Stimulated activated CD8-positive, alpha-beta memory T cell treated with anti-CD3 and anti-CD28 coated beads, Interleukin-12 subunit alpha, Interleukin-12 subunit beta, amount 100 ng/mL, for 1 hour (primary cell): ENCODE measurements at regions not wholly inside any gene's neighbourhood (a gene's known extent, or its start where the extent isn't known, plus 50 kb on each side); places are given as distances from the start of the nearest gene placed in this dataset.

ENCODE experiments used
- DNase-seq: peaks from one replicate; pipeline ENCODE4 v3.0.0-alpha.2; 2020; ENCODE audit warnings: low read depth

DNA sequence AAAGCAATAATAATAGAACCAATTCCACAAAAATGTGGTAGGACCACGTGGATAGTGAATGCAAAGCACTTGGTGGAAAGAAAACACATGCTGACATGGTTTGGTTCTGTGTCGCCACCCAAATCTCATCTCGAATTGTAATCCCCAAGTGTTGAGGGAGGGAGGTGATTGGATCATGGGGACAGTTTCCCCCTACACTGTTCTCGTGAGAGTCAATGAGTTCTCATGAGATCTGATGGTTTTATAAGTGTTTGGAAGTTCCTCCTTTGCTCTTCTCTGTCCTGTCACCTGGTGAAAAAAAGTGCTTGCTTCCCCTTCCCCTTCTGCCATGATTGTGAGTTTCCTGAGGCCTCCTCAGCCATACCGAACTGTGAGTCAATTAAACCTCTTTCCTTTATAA is 421.9 kb upstream of the CADM1 start:
- no peak for DNase-seq

DNA sequence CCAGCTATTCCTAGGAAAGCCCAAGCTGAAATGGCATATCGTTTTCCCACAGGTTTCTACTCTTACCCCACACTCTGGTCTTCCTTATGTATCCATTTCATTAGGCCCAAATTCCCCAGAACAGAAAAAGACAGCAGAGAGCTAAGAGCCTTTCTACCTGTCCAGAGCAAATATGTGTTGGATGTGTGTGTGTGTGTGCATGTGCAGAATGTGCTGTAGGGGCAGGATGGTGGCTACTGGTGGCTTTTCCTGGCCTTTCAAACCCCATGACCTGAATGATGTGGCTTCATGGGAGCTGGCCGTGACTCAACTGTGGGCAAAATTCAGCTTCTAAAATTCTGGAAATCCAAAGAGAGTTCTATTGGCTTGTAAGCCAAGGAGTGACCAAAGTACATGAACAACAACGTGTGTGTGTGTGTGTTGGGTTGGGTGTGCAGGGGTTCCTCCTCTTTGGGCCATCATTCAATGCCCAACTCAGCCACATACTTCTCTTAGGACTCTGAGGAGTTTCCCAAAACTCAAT is 421.4 kb upstream of the CADM1 start:
- no peak for DNase-seq

DNA sequence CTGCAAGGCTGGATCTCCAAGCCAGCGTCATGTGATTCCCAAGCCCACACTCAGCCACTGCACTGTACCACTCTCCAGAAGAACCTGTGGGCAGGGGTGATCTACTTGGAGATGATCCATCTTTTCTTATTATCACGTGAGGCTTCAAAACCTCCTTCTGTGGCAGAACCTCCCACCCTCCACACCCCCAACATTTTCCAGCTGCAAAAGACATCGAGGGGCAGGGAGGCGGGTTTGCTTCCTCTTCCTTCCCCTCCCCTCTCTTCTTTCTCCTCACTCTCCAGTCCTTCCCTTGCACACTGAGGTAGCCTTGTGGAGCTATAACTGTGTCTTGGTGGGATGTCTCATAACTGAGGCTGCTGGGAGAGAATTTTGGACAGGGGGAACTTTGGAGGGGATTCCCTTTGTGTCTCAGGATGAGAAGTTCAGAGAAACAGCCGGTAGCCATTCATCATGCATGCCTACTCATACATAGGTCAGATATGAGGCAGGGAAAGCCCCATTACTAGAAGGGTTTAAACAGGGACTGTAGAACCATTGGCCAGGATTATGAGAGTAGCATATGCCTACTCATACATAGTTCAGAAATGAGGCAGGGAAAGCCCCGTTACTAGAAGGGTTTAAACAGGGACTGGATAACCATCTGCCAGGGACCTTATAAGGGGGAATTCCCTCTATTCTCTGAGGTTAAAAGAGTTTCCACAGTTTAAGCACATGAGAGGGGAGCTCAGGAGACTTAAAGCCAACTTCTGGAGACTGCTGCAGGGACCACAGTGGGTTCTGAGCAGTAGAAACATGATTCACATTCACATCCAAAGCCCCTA is 420.7 kb upstream of the CADM1 start:
- DNase-seq, result no peak

- DNase-seq, result no peak
These were observed 418.7 kb upstream of the CADM1 start for GRCh38 chr11:115922876-115923275.

- DNase-seq, result no peak
These were observed 417.8 kb upstream of the CADM1 start for GRCh38 chr11:115921986-115922385.

GRCh38 chr11:115921540-115921939 is 417.3 kb upstream of the CADM1 start:
- DNase-seq, result no peak

DNA sequence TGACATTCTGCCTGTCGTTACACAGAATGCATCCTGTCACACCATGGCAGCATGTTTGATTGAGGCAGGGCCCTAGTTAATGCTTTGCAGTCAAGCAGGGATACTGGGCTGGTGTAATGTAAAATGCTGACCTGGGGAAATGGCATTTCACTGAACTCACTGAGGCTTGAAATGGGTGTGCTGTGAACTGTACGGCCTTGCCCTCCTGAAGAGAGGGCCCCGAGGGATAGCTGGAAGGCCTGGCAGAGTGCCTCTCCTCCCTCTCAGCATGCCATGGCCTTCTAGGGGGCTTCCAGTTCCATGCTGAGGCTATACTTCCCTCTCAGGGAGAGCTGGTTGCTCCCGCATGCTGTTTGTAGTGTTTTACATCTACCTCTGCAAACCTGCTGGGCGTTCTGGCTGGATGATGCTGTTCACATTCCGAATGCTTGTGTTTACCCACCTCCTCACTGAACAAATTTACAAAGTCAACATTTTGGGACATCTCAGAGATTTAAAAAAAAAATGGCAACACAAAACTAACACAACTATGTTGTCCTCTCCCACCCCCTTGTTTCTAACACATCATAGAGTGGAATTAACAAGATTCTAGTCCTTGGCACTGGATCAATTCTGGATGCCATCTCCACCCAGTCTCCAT is 416.7 kb upstream of the CADM1 start:
- DNase-seq, result no peak

GRCh38 chr11:115920092-115920461 is 415.9 kb upstream of the CADM1 start:
- no peak for DNase-seq

DNA sequence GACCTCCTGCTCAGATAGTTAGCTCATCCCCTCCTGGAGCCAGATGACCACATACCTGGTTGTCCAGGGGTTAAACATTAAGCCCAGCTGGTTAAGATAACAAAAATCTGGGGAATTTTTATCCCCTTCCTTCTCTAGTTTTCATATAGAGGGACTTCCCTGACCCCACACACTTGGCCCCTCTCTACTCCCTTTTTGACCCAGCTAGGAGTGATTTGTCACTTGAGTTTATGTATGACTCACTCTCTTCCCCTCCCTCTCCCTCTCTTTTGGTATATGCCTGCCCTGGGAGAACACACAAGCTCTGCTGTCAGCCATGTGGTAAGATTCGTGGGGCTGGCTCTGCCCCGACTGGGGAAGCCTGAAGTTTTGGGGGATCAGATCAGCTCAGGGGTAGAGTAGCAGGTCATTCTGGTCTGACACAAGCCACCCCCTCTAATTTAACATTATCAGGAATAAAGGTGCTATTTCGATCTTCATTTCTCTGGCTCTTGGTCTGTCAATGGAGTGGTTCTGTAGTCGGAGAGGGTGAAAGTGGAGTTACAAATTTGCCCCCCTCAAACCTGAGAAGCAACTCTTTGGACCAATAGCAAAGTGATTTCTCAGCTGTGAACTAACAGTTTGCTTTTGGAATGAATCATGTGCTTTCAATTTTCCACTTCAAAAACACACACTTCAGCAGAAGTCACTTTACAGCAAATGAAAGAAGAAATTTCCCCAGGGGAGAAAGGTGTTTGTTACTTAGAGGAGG is 415.3 kb upstream of the CADM1 start:
- no peak for DNase-seq

GRCh38 chr11:115918576-115918975 is 414.4 kb upstream of the CADM1 start:
- DNase-seq, result no peak

DNA sequence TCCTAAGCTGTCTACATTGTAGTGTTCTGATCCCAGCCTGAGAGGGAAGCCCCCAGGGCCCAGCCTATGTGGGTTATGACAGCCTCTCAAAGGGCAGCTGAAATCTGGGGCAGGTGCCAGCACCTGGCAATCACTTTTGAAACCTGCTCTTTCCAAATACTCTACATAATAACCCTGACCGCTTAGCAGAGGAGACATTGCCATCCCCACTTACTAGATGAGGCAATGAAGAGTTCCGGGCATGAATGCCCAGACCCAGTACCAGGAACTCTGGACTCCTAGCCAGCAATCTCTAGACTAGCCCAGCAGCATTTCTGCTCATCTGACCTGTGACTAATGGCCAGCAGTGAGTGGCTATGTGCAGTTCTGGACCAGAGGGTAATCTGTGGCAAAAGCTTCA is 412.4 kb upstream of the CADM1 start:
- no peak for DNase-seq

DNA sequence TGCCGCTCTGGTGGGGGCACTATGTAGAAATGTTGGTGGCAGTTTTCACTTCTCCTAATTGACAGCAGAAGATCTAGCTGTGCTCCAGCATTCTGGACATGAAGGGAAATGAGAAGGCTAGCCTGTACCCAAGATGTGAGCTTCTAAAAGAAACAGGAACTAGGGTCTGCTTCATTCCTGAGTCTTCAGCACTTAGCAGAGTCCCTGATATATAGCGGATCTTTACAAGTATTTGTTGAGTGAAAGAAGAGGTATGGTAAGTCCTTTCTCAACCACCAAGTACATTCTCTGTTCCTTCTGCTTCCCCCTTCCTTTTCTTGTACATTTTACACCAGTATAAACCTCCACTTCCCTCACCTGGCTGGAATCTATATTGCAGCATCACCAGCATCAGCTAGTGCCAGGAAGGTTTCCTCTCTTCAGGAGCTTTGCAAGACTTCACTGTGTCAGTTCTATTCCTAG is 408.3 kb upstream of the CADM1 start:
- DNase-seq, result no peak

- no peak for DNase-seq
These were observed 407.6 kb upstream of the CADM1 start for GRCh38 chr11:115911613-115912346.

DNA sequence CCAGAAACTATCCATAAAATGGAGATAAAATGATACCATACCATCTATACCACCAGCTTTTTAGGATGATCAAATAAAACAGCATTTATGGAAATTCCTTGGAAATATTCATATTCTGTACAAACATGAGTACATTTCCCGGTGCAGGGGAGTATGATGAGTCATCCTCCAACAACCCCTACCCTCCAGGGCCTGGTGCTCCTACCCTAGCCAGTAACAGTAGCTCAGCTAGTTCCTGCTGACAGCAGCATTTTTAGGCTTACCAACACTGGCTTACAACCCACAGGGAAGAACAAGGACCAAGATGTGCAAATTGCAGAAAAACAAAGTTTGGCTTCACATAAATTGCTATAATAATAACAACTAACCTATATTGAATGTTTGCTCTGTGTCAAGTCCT is 406.2 kb upstream of the CADM1 start:
- no peak for DNase-seq

- DNase-seq, result no peak
These were observed 402.0 kb upstream of the CADM1 start for GRCh38 chr11:115906171-115906570.

DNA sequence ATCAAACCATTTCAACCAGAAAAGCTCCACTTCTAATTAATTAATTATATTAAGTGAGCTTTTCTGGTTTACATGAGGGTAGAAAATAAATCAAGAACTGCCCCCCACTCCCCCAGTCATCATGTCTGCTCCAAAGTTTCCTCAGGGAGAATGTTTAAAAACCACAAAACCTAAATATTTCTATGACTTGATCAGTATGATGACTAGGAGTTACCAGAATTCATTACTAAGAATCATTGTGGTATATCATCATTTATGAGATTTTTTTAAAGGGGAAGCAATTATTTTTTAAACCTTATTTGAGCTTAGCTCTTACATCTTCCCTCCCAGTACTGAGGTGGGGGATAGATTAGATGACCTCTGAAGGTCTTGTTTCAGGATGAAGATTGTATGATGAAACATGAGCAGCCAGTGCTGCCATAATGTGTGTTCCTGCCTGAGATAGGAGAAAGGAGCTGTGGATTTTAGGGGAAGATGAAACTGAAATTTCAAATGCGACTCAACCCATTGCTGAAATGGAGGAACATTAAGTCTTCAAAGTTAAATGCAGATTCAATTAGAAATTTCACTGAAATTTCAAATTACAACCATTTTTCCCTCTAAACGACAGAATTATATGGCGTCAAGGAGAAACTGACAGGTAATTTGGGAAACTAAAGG is 401.3 kb upstream of the CADM1 start:
- no peak for DNase-seq

- DNase-seq, result no peak
These were observed 399.0 kb upstream of the CADM1 start for GRCh38 chr11:115903179-115903578.

- DNase-seq, result no peak
These were observed 396.9 kb upstream of the CADM1 start for GRCh38 chr11:115901069-115901468.

DNA sequence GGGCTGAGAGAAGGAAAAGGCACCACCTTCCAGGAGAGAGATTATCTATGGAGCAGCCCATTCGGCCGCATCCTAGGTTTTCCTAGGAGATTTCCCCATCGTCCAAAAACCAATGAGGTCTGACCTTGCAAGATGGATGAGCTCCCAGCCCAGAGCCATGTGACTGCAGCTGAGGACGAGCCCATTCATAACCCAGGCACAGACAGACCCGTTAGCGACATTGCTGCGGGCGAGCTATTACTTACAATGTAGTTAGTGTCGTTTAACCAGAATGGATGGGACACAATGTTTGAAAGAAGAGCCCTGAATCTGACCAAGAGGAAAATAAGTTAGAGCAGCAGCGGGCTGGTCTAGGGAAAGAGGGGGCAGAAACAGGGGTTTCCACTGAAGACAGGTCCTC is 395.9 kb upstream of the CADM1 start:
- no peak for DNase-seq

- DNase-seq, result no peak
These were observed 393.5 kb upstream of the CADM1 start for GRCh38 chr11:115897707-115898106.

DNA sequence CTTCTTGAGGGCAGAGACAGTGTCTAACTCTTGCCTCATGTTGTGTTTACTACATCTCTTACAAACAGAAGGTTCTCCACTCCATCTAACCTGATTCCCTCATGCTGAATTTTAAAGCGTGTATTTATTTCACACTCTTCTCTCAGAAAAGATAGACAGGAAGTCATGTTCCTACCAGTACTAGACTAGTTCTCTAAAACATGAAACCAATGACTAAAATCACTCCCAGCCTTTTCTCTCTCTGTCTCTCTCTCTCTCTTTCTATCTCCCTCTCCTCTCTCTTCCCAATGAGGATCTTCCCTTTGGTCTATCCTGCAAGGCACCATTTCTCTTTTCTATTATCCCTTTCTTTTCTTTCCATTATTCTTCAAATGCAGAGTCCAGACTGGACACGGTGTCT is 391.9 kb upstream of the CADM1 start:
- DNase-seq, result no peak

DNA sequence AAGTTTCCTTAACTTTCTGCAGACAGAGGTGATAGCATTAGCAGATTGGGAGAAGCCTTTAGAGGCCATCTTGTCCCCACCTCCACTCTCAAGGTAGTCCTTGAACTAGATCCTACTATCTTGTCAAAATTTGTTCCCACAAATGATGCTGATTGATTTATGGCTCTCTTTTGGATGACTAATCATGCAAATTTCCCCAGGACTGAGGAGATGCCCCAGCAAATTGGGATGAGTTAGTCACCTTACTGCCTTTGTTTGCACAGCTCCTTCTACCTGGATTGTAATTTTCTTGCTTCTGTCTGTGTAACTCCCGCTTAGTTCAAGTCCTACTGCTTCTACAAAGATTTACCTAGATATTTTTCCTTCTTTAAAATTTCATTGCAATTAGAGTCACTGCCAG is 391.4 kb upstream of the CADM1 start:
- DNase-seq, result no peak
